ENCODE measurements at regions not wholly inside any gene's neighbourhood (a gene's known extent, or its start where the extent isn't known, plus 50 kb on each side); places are given as distances from the start of the nearest gene placed in this dataset.

- no peak for TF ChIP-seq CTCF (IDR thresholded peaks at IDR 0.05)
- TF ChIP-seq POLR2A (IDR thresholded peaks at IDR 0.05; ENCODE audit: low read length) = no peak
- TF ChIP-seq SMC3 (IDR thresholded peaks at IDR 0.05) = no peak
- TF ChIP-seq RAD21 (conservative IDR thresholded peaks at IDR 0.05 in 1 of 2, IDR thresholded peaks at IDR 0.05 in 1 of 2) = no peak
- no peak for TF ChIP-seq MAX (IDR thresholded peaks at IDR 0.05)
- no peak for TF ChIP-seq KDM5A (IDR thresholded peaks at IDR 0.05)
These were observed 90.1 kb upstream of the KCNJ3 start for GRCh38 chr2:154608438-154608837.

All from A549 (cell line).